Adrenal gland (tissue), 9 donors: ENCODE measurements at regions not wholly inside any gene's neighbourhood (a gene's known extent, or its start where the extent isn't known, plus 50 kb on each side); places are given as distances from the start of the nearest gene placed in this dataset.
"Not testable (repeated sequence)": the region's sequence is repeated elsewhere in the genome, so short reads cannot be mapped to it uniquely, and the experiment has no call there.

Experiments
- DNase-seq, 7 donors: peaks; one replicate each; pipeline ENCODE4 v3.0.0-alpha.2; 2019 to 2020
- H3K27ac ChIP-seq, 5 donors: fragments of 200-600 bp; sonication (generic) in 4 of 5; 1 replicate in 3 of 5; 2 replicates in 2 of 5; pipeline versions ENCODE4 v1.5.1 to v1.8.0; 2016 to 2020; ENCODE audit warnings: mild to moderate bottlenecking in 1 of 5
- H3K27me3 ChIP-seq: fragments of 200-600 bp; 2 replicates; pipeline ENCODE4 v1.8.0; 2021
- H3K36me3 ChIP-seq, 2 donors: fragments of 200-600 bp; replicated peaks in 1 of 2; 1 replicate in 1 of 2; 2 replicates in 1 of 2; pipeline versions ENCODE4 v1.5.1 to v1.8.0; 2018 to 2022
- H3K4me1 ChIP-seq, 2 donors: fragments of 200-600 bp; replicated peaks in 1 of 2; 1 replicate in 1 of 2; 2 replicates in 1 of 2; pipeline versions ENCODE4 v1.5.1 to v1.8.0; 2018 to 2021
- H3K4me3 ChIP-seq, 4 donors: fragments of 200-600 bp; sonication (generic) in 3 of 4; one replicate each; pipeline ENCODE4 v1.5.1; 2016 to 2018
- H3K9me3 ChIP-seq, 3 donors: fragments of 200-600 bp; sonication (generic) in 1 of 3; replicated peaks in 1 of 3; 1 replicate in 2 of 3; 2 replicates in 1 of 3; pipeline versions ENCODE4 v1.5.1 to v1.8.0; 2016 to 2021
- CTCF ChIP-seq, 6 experiments: fragments of 450-650 bp in 4 of 6; fragments of 200-600 bp in 2 of 6; sonication (generic) in 1 of 6; IDR thresholded peaks; 1 replicate in 5 of 6; 2 replicates in 1 of 6; pipeline versions ENCODE4 v1.5.1 to v1.8.0; 2016 to 2021; ENCODE audit warnings: antibody characterized with exemption in 6 of 6, mild to moderate bottlenecking in 2 of 6, moderate library complexity in 1 of 6
- POLR2A ChIP-seq, 2 donors: fragments of 450-650 bp; IDR thresholded peaks; one replicate each; pipeline ENCODE4 v1.6.1; 2017; ENCODE audit warnings: antibody characterized with exemption in 2 of 2, mild to moderate bottlenecking in 2 of 2, moderate library complexity in 1 of 2
- WGBS, 4 donors: extraction: QIAGEN DNeasy Blood & Tissue Kit in 2 of 4; methylation state at CpG; one replicate each; pipeline versions ENCODE4 v1.1.5 to v1.1.7; 2013 to 2017; 5-methylcytosine and 5-hydroxymethylcytosine counted together
- intact Hi-C, 2 donors: fragments of 100-400 bp; cut with DNase I; formaldehyde crosslinking; loops; one replicate each; pipeline versions ENCODE4 v1.14.1 to v1.15.0; 2022 to 2023
- donor health status: healthy with polysubstance abuse.
- donor health status: Bipolar disorder and iron deficiency.
- donor health status: DM: yes; HTN: yes; CAD: no.
- donor health status: DM: no; HTN: no; CAD: no.
- donor health status: DM: no; HTN: no; CAD: no.

GRCh38 chr12:19616781-19617180 lies 177.5 kb downstream of the AEBP2 start:
- H3K9me3 ChIP-seq: no peaks in the 10 kb centered on the region
- no peak for DNase-seq
- H3K4me3 ChIP-seq: no peak overlapping the region
- TF ChIP-seq CTCF (IDR thresholded peaks at IDR 0.05) (no peak), POLR2A (IDR thresholded peaks at IDR 0.05) (no peak)
- no peaks in the 10 kb centered on the region for H3K27me3 ChIP-seq
- no peak overlapping the region for H3K27ac ChIP-seq
- WGBS, 4 donors: 94 to 96% (median 95%) methylated on average over 15 of the region's 15 CpGs
- no peaks in the 10 kb centered on the region for H3K4me1 ChIP-seq
- intact Hi-C loops: no loop called here
- no peaks in the 10 kb centered on the region for H3K36me3 ChIP-seq

- Histone ChIP-seq H3K36me3 (no peaks in the 10 kb centered on the region), H3K27me3 (no peaks in the 10 kb centered on the region), H3K27ac (no peak overlapping the region), H3K9me3 (no peaks in the 10 kb centered on the region), H3K4me3 (no peak overlapping the region), H3K4me1 (no peaks in the 10 kb centered on the region)
- intact Hi-C loops: no loop called here
- no peak for DNase-seq
- TF ChIP-seq CTCF (IDR thresholded peaks at IDR 0.05) (no peak), POLR2A (IDR thresholded peaks at IDR 0.05) (no peak)
- WGBS, 4 donors: 92 to 95% (median 93%) methylated on average over 7 of the region's 7 CpGs
Observed at GRCh38 chr12:19620222-19620621, 180.9 kb downstream of the AEBP2 start.

GRCh38 chr12:19623751-19624399 lies 184.6 kb downstream of the AEBP2 start:
- Histone ChIP-seq H3K9me3 (no peaks in the 10 kb centered on the region), H3K4me3 (no peak overlapping the region), H3K27ac (no peak overlapping the region), H3K4me1 (no peaks in the 10 kb centered on the region), H3K27me3 (no peaks in the 10 kb centered on the region), H3K36me3 (no peaks in the 10 kb centered on the region)
- TF ChIP-seq CTCF (IDR thresholded peaks at IDR 0.05) (no peak), POLR2A (IDR thresholded peaks at IDR 0.05) (no peak)
- intact Hi-C loops: no loop called here
- DNase-seq: no peak
- 82 to 90% (median 89%) methylated on average over 9 of the region's 9 CpGs for WGBS, 4 donors

- DNase-seq: no peak
- no peaks in the 10 kb centered on the region for H3K27me3 ChIP-seq
- H3K4me1 ChIP-seq: no peaks in the 10 kb centered on the region
- TF ChIP-seq POLR2A (IDR thresholded peaks at IDR 0.05): no peak
- TF ChIP-seq CTCF (IDR thresholded peaks at IDR 0.05): no peak
- no peak overlapping the region for H3K4me3 ChIP-seq
- no peaks in the 10 kb centered on the region for H3K36me3 ChIP-seq
- 69 to 86% (median 78%) methylated on average over 6 of the region's 6 CpGs for WGBS, 4 donors
- intact Hi-C loops: no loop called here
- H3K9me3 ChIP-seq: no peaks in the 10 kb centered on the region
- no peak overlapping the region for H3K27ac ChIP-seq
Observed at GRCh38 chr12:19624491-19624890, 185.2 kb downstream of the AEBP2 start.

GRCh38 chr12:19625551-19625950 lies 186.3 kb downstream of the AEBP2 start:
- DNase-seq, H3K4me1 ChIP-seq, H3K4me3 ChIP-seq, H3K27me3 ChIP-seq, H3K27ac ChIP-seq, H3K36me3 ChIP-seq, H3K9me3 ChIP-seq, intact Hi-C loops: not testable (repeated sequence)
- 53 to 63% (median 57%) methylated on average over 4 of the region's 4 CpGs for WGBS, 4 donors
